GM12878 (cell line): ENCODE measurements at regions not wholly inside any gene's neighbourhood (a gene's known extent, or its start where the extent isn't known, plus 50 kb on each side); places are given as distances from the start of the nearest gene placed in this dataset.

ENCODE experiments used
- ATAC-seq: fragments of 200-7000 bp; cut with Tn5 transposase; 3 replicates; pipeline ENCODE4 v1.9.1; 2020; ENCODE audit warnings: mild to moderate bottlenecking, moderate library complexity
- BruUV-seq: library from RNA; stranded (reverse); fragments of 400-500 nt; replicated peaks from 2 replicates; lab custom pipeline; 2021; lab: Mats Ljungman, UMichigan
- CTCF ChIA-PET: fragments of 300-600 bp; sonication (Branson Sonifier 250); formaldehyde crosslinking; extraction: SDS; loops from one replicate; lab custom pipeline; 2021; ENCODE audit warnings: inconsistent platforms; lab: Yijun Ruan, JAX
- POLR2A ChIA-PET: fragments of 350-600 bp; formaldehyde crosslinking; extraction: SDS; loops from one replicate; lab custom pipeline; 2021; ENCODE audit warnings: inconsistent platforms; lab: Charles Lee
- RAD21 ChIA-PET: fragments of 300-600 bp; sonication (Branson Sonifier 250); formaldehyde crosslinking; loops from one replicate; lab custom pipeline; 2023; ENCODE audit warnings: antibody characterized with exemption; ENCODE audit not compliant: unreplicated experiment; lab: Charles Lee
- SMC1A ChIA-PET: fragments of 300-600 bp; sonication (Branson Sonifier 250); formaldehyde crosslinking; loops from one replicate; lab custom pipeline; 2023; ENCODE audit not compliant: unreplicated experiment, uncharacterized antibody; lab: Charles Lee
- DNase-seq: peaks from one replicate; pipeline ENCODE4 v3.0.0-alpha.2; 2011; ENCODE audit warnings: low read depth, low spot score
- FAIRE-seq: peaks from 3 replicates; lab custom pipeline; 2011; peaks lifted over from hg19 to GRCh38; lab: Jason Lieb, UNC
- H2AFZ ChIP-seq: 2 replicates; pipeline ENCODE4 v1.6.0; 2011; ENCODE audit warnings: low read depth, low read length, control low read depth; ENCODE audit not compliant: control insufficient read depth
- H3K27ac ChIP-seq: 2 replicates; pipeline ENCODE4 v1.5.1; 2011; ENCODE audit warnings: control low read depth; ENCODE audit not compliant: control insufficient read depth, insufficient read depth
- H3K27me3 ChIP-seq, 2 experiments: replicated peaks in 1 of 2; 2 replicates each; pipeline versions ENCODE4 v1.6.0 to v1.6.1; 2011; ENCODE audit warnings: low read length in 1 of 2; ENCODE audit not compliant: control insufficient read depth in 2 of 2, insufficient read depth in 2 of 2
- H3K36me3 ChIP-seq, 2 experiments: 2 replicates each; pipeline ENCODE4 v1.5.1; 2011; ENCODE audit warnings: low read length in 1 of 2; ENCODE audit not compliant: control insufficient read depth in 2 of 2, insufficient read depth in 2 of 2
- H3K4me1 ChIP-seq: 2 replicates; pipeline ENCODE4 v1.6.1; 2011; ENCODE audit warnings: mild to moderate bottlenecking, low read length, moderate library complexity, mixed read lengths; ENCODE audit not compliant: control insufficient read depth, insufficient read depth
- H3K4me2 ChIP-seq: 2 replicates; pipeline ENCODE4 v1.6.0; 2011; ENCODE audit warnings: control low read depth; ENCODE audit not compliant: control insufficient read depth, insufficient read depth
- H3K4me3 ChIP-seq: fragments of 200-600 bp; sonication (generic); 2 replicates; pipeline ENCODE4 v1.5.1; 2016
- H3K79me2 ChIP-seq: 2 replicates; pipeline ENCODE4 v1.6.0; 2011; ENCODE audit warnings: low read length; ENCODE audit not compliant: control insufficient read depth, insufficient read depth
- H3K9ac ChIP-seq: 2 replicates; pipeline ENCODE4 v1.8.0; 2011; ENCODE audit warnings: low read length, control low read depth, mixed read lengths; ENCODE audit not compliant: control insufficient read depth, insufficient read depth
- H3K9me3 ChIP-seq: replicated peaks from 3 replicates; pipeline ENCODE4 v1.5.1; 2011; ENCODE audit warnings: mild to moderate bottlenecking, low read length; ENCODE audit not compliant: control insufficient read depth, insufficient read depth
- H4K20me1 ChIP-seq: 2 replicates; pipeline ENCODE4 v1.6.0; 2011; ENCODE audit not compliant: control insufficient read depth, insufficient read depth
- CBX5 ChIP-seq: sonication (generic); IDR thresholded peaks from 2 replicates; pipeline ENCODE4 v1.6.1; 2016; ENCODE audit warnings: low read depth, moderate library complexity, mild to moderate bottlenecking, inconsistent platforms
- CREM ChIP-seq: IDR thresholded peaks from 2 replicates; pipeline ENCODE4 v1.6.1; 2014; ENCODE audit warnings: antibody characterized with exemption, low read depth
- EP300 ChIP-seq, 2 experiments: fragments of 150-350 bp in 1 of 2; IDR thresholded peaks; 2 replicates each; pipeline ENCODE4 v1.6.1; 2011 to 2012; ENCODE audit warnings: low read depth in 2 of 2, low read length in 2 of 2, borderline replicate concordance in 1 of 2, improper control_type of control experiment in 1 of 2, inconsistent platforms in 1 of 2; ENCODE audit not compliant: control insufficient read depth in 1 of 2
- MXI1 ChIP-seq: fragments of 150-350 bp; IDR thresholded peaks from 2 replicates; pipeline ENCODE4 v1.6.1; 2011; ENCODE audit warnings: low read depth, mild to moderate bottlenecking, inconsistent platforms, low read length, improper control_type of control experiment
- NFIC ChIP-seq: IDR thresholded peaks from 2 replicates; pipeline ENCODE4 v1.6.1; 2012; ENCODE audit warnings: low read depth, mild to moderate bottlenecking, inconsistent platforms, low read length, moderate library complexity
- NFYB ChIP-seq: IDR thresholded peaks from 2 replicates; pipeline ENCODE4 v1.6.1; 2011; ENCODE audit warnings: low read depth, mild to moderate bottlenecking, low read length, improper control_type of control experiment, moderate library complexity; ENCODE audit not compliant: insufficient read depth
- NR2C2 ChIP-seq: IDR thresholded peaks from 2 replicates; pipeline ENCODE4 v1.6.1; 2011; ENCODE audit warnings: borderline replicate concordance, low read depth; ENCODE audit not compliant: control insufficient read depth, insufficient read length
- RBBP5 ChIP-seq: fragments of 200-600 bp; sonication (generic); conservative IDR thresholded peaks from 2 replicates; pipeline ENCODE4 v1.6.1; 2016
- RCOR1 ChIP-seq: conservative IDR thresholded peaks from 2 replicates; pipeline ENCODE4 v1.6.1; 2012; ENCODE audit warnings: low read depth, low read length, improper control_type of control experiment
- SP1 ChIP-seq: IDR thresholded peaks from one replicate; pipeline ENCODE4 v1.6.1; 2011; ENCODE audit warnings: low read depth, low read length
- TARDBP ChIP-seq: IDR thresholded peaks from 2 replicates; pipeline ENCODE4 v1.6.1; 2016; ENCODE audit warnings: borderline replicate concordance
- ZSCAN29 ChIP-seq: fragments of 450-650 bp; IDR thresholded peaks from 2 replicates; pipeline ENCODE4 v1.6.1; 2017; ENCODE audit warnings: mild to moderate bottlenecking, moderate library complexity
- WGBS: methylation state at CpG from one replicate; pipeline ENCODE4 v1.1.6; 2016; ENCODE audit warnings: low lambda C conversion rate; ENCODE audit not compliant: insufficient replicate concordance, insufficient coverage; ENCODE audit errors: missing lambda C conversion rate; 5-methylcytosine and 5-hydroxymethylcytosine counted together
- in situ Hi-C: fragments of 300-500 bp; cut with MboI; formaldehyde crosslinking; loops from 9 replicates; pipeline ENCODE4 v1.14.3; 2018; ENCODE audit warnings: mixed read lengths
- intact Hi-C: fragments of 100-400 bp; cut with micrococcal nuclease; formaldehyde crosslinking; loops from one replicate; pipeline ENCODE4 v1.14.2; 2022; ENCODE audit not compliant: unreplicated experiment
- TF ChIP-seq, protein P1 (sequence below): IDR thresholded peaks from 2 replicates; pipeline ENCODE4 v1.6.1; 2012; ENCODE audit warnings: low read depth, low read length, improper control_type of control experiment
- TF ChIP-seq, protein P2 (sequence below): fragments of 450-650 bp; IDR thresholded peaks from 2 replicates; pipeline ENCODE4 v1.6.1; 2017; ENCODE audit warnings: mild to moderate bottlenecking, moderate library complexity
- TF ChIP-seq, protein P3 (sequence below): fragments of 450-650 bp; IDR thresholded peaks from 2 replicates; pipeline ENCODE4 v1.6.1; 2018; ENCODE audit warnings: borderline replicate concordance, mild to moderate bottlenecking; ENCODE audit not compliant: partially characterized antibody

DNA sequence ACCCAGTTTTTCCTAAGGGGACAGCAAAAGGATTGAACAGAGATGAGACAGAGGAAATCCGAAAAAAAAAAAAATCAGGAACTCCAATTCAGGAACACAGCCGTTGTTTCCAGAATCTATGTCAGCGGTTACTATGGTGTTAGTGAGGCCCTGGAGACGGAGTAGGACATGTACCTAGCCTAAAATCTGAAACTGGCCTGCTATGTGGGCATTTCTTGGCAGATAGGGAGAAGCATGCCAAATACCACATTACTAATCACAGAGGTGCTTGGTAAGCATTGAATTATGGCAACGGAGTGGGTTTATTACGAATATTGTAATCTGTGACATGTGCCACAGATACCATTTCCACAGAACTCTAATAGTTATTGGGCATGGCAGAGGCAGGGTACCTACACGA is 530.6 kb downstream of the CCDC85A start (continued):
- TF ChIP-seq, protein P1, sequence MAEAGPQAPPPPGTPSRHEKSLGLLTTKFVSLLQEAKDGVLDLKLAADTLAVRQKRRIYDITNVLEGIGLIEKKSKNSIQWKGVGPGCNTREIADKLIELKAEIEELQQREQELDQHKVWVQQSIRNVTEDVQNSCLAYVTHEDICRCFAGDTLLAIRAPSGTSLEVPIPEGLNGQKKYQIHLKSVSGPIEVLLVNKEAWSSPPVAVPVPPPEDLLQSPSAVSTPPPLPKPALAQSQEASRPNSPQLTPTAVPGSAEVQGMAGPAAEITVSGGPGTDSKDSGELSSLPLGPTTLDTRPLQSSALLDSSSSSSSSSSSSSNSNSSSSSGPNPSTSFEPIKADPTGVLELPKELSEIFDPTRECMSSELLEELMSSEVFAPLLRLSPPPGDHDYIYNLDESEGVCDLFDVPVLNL = no peak
- TF ChIP-seq EP300 (IDR thresholded peaks at IDR 0.05; ENCODE audit: borderline replicate concordance in 1 of 2, control insufficient read depth in 1 of 2, low read depth in 2 of 2, low read length in 2 of 2) = no peak

DNA sequence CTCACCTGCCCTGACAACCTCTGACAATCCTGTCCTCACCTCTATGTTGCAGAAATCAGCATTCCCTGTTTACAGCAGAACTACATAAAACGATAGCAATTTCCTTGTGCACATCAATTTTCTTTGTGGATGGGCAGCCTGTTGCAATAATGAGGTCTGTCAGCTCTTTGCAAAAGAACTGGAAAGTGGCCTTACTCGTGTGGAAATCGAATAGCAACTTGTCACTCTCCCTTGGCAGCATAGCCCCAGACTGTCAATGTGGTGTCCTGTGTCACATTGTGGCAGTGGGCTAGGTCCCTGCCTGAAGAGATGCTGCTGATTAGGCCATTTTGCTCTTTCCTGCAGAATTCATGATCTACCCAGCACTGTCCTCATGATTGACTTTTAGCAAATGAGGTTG is 531.9 kb downstream of the CCDC85A start:
- 2% methylated on average over 3 of the region's 3 CpGs for WGBS
- ATAC-seq (no peak), DNase-seq (no peak), FAIRE-seq (no peak)
- Histone ChIP-seq H3K79me2 (no peaks in the 10 kb centered on the region), H3K9ac (no peak overlapping the region), H3K9me3 (no peaks in the 10 kb centered on the region), H3K27ac (no peak overlapping the region), H3K36me3 (no peaks in the 10 kb centered on the region), H3K27me3 (no peaks in the 10 kb centered on the region), H3K4me1 (no peaks in the 10 kb centered on the region), H3K4me3 (no peak overlapping the region), H4K20me1 (no peaks in the 10 kb centered on the region), H3K4me2 (no peak overlapping the region), H2AFZ (no peak overlapping the region)
- SMC1A ChIA-PET = interaction anchor here (0.6 kb wide), 1 partner anchor 26 kb away, joined by 3 read pairs; no protein-coding TSS in a partner anchor
- BruUV-seq = no TSS peak
- CTCF ChIA-PET = no interaction called here
- intact Hi-C loops = loop anchor here (5.0 kb wide), 1 partner anchor 48 kb away; no protein-coding TSS in a partner anchor
- RAD21 ChIA-PET = no interaction called here
- POLR2A ChIA-PET = no interaction called here
- in situ Hi-C loops = no loop called here
- TF ChIP-seq SP1 (no peak), TARDBP (no peak), NFYB (no peak), RCOR1 (no peak), RBBP5 (no peak), NFIC (no peak), CREM (no peak), MXI1 (no peak), ZSCAN29 (no peak), NR2C2 (no peak), CBX5 (no peak)
- TF ChIP-seq, protein P2, sequence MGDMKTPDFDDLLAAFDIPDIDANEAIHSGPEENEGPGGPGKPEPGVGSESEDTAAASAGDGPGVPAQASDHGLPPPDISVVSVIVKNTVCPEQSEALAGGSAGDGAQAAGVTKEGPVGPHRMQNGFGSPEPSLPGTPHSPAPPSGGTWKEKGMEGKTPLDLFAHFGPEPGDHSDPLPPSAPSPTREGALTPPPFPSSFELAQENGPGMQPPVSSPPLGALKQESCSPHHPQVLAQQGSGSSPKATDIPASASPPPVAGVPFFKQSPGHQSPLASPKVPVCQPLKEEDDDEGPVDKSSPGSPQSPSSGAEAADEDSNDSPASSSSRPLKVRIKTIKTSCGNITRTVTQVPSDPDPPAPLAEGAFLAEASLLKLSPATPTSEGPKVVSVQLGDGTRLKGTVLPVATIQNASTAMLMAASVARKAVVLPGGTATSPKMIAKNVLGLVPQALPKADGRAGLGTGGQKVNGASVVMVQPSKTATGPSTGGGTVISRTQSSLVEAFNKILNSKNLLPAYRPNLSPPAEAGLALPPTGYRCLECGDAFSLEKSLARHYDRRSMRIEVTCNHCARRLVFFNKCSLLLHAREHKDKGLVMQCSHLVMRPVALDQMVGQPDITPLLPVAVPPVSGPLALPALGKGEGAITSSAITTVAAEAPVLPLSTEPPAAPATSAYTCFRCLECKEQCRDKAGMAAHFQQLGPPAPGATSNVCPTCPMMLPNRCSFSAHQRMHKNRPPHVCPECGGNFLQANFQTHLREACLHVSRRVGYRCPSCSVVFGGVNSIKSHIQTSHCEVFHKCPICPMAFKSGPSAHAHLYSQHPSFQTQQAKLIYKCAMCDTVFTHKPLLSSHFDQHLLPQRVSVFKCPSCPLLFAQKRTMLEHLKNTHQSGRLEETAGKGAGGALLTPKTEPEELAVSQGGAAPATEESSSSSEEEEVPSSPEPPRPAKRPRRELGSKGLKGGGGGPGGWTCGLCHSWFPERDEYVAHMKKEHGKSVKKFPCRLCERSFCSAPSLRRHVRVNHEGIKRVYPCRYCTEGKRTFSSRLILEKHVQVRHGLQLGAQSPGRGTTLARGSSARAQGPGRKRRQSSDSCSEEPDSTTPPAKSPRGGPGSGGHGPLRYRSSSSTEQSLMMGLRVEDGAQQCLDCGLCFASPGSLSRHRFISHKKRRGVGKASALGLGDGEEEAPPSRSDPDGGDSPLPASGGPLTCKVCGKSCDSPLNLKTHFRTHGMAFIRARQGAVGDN = no peak
- TF ChIP-seq, protein P1 = no peak
- TF ChIP-seq, protein P3, sequence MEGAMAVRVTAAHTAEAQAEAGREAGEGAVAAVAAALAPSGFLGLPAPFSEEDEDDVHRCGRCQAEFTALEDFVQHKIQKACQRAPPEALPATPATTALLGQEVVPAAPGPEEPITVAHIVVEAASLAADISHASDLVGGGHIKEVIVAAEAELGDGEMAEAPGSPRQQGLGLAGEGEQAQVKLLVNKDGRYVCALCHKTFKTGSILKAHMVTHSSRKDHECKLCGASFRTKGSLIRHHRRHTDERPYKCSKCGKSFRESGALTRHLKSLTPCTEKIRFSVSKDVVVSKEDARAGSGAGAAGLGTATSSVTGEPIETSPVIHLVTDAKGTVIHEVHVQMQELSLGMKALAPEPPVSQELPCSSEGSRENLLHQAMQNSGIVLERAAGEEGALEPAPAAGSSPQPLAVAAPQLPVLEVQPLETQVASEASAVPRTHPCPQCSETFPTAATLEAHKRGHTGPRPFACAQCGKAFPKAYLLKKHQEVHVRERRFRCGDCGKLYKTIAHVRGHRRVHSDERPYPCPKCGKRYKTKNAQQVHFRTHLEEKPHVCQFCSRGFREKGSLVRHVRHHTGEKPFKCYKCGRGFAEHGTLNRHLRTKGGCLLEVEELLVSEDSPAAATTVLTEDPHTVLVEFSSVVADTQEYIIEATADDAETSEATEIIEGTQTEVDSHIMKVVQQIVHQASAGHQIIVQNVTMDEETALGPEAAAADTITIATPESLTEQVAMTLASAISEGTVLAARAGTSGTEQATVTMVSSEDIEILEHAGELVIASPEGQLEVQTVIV = no peak
